OCI-LY7 (cell line): ENCODE measurements at regions not wholly inside any gene's neighbourhood (a gene's known extent, or its start where the extent isn't known, plus 50 kb on each side); places are given as distances from the start of the nearest gene placed in this dataset.

ENCODE experiments used
- BruUV-seq: library from RNA; stranded (reverse); fragments of 400-500 nt; replicated peaks from 2 replicates; lab custom pipeline; 2021; lab: Mats Ljungman, UMichigan
- CTCF ChIA-PET: fragments of 300-600 bp; sonication (Branson Sonifier 250); formaldehyde crosslinking; loops from one replicate; lab custom pipeline; 2022; ENCODE audit warnings: antibody characterized with exemption; ENCODE audit not compliant: unreplicated experiment; lab: Charles Lee
- POLR2A ChIA-PET: fragments of 300-600 bp; sonication (Branson Sonifier 250); formaldehyde crosslinking; loops from one replicate; lab custom pipeline; 2022; ENCODE audit warnings: antibody characterized with exemption; lab: Charles Lee
- DNase-seq: peaks from one replicate; pipeline ENCODE4 v3.0.0-alpha.2; 2015; ENCODE audit warnings: low spot score
- H2AFZ ChIP-seq: fragments of 200-600 bp; sonication (generic), shearing (Covaris generic); 2 replicates; pipeline ENCODE4 v1.6.1; 2014; ENCODE audit warnings: mild to moderate bottlenecking, antibody characterized with exemption, low read length, moderate library complexity
- H3K27ac ChIP-seq: fragments of 200-600 bp; sonication (generic); 2 replicates; pipeline ENCODE4 v1.5.1; 2014; ENCODE audit warnings: mixed run types, low read depth, mild to moderate bottlenecking, moderate library complexity, low read length, inconsistent platforms; ENCODE audit not compliant: poor library complexity, severe bottlenecking
- H3K36me3 ChIP-seq: fragments of 200-600 bp; sonication (generic); 2 replicates; pipeline ENCODE4 v1.6.1; 2014; ENCODE audit warnings: mild to moderate bottlenecking, antibody characterized with exemption, low read length, moderate library complexity, mixed read lengths; ENCODE audit not compliant: insufficient read depth
- H3K4me1 ChIP-seq: fragments of 200-600 bp; sonication (generic); 2 replicates; pipeline ENCODE4 v1.5.1; 2014; ENCODE audit warnings: mild to moderate bottlenecking, low read length; ENCODE audit not compliant: insufficient read depth, poor library complexity, severe bottlenecking
- H3K4me2 ChIP-seq: fragments of 200-600 bp; sonication (generic); 2 replicates; pipeline ENCODE4 v1.6.1; 2014; ENCODE audit warnings: mild to moderate bottlenecking, low read length
- H3K4me3 ChIP-seq: fragments of 200-600 bp; sonication (generic); 2 replicates; pipeline ENCODE4 v1.5.1; 2014; ENCODE audit warnings: mild to moderate bottlenecking, low read depth, low read length; ENCODE audit not compliant: poor library complexity, severe bottlenecking
- H3K79me2 ChIP-seq: fragments of 200-600 bp; sonication (generic); 2 replicates; pipeline ENCODE4 v1.6.1; 2016; ENCODE audit warnings: low read depth, mild to moderate bottlenecking, low read length, moderate library complexity, mixed read lengths; ENCODE audit not compliant: insufficient read depth
- H3K9me2 ChIP-seq: fragments of 200-600 bp; sonication (generic); 2 replicates; pipeline ENCODE4 v1.6.1; 2016; ENCODE audit warnings: mild to moderate bottlenecking, low read length, mixed read lengths; ENCODE audit not compliant: insufficient read depth
- H3K9me3 ChIP-seq: fragments of 200-600 bp; sonication (generic); 2 replicates; pipeline ENCODE4 v1.6.1; 2014; ENCODE audit warnings: mild to moderate bottlenecking, mixed run types, low read length, mixed read lengths
- H4K20me1 ChIP-seq: fragments of 200-600 bp; sonication (generic); 2 replicates; pipeline ENCODE4 v1.6.1; 2014; ENCODE audit warnings: mild to moderate bottlenecking, antibody characterized with exemption, low read length, moderate library complexity, mixed read lengths; ENCODE audit not compliant: insufficient read depth
- EZH2phosphoT487 ChIP-seq: fragments of 200-600 bp; sonication (generic); IDR thresholded peaks from 2 replicates; pipeline ENCODE4 v1.6.1; 2018; ENCODE audit warnings: low read depth, borderline replicate concordance, mild to moderate bottlenecking, mixed run types, antibody characterized with exemption, low read length, moderate library complexity, mixed read lengths
- intact Hi-C: fragments of 100-400 bp; cut with micrococcal nuclease; formaldehyde crosslinking; loops from one replicate; pipeline ENCODE4 v1.10.0; 2022; ENCODE audit not compliant: unreplicated experiment
- TF ChIP-seq, protein P1 (sequence below): fragments of 200-600 bp; sonication (generic); conservative IDR thresholded peaks from 2 replicates; pipeline ENCODE4 v1.5.1; 2014; ENCODE audit warnings: mild to moderate bottlenecking, antibody characterized with exemption, low read length, moderate library complexity, mixed read lengths

DNA sequence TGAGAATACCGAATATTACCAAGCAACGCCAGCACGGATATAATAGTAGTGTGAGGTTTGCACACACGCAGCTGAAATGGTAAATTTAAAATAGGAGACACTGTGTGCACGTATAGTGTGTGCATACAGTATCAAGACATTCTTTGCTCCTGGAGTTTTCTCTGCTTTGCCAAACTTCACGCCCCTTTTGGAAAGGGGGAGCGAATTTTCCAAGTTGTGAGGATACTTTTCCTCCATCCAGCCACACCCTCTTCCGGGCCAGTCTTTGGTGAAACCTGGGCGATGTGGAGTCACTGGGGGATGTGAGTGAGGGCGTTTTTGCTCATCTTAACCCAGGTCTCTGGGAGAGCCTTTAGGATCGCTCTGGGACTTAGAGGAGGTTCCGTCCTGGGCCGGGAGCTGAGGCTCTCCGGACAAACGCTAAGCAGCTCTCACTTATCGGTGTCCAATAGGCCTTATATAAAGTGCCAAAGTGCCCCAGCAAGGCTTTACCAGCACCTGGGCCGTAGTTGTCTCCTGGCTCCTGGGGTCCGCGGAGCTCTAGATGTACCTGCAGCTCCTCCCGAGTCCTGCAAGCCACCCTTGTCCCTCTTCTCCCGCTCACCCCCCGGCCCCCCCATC lies 160.0 kb upstream of the MKI67 start:
- intact Hi-C loops = no loop called here
- CTCF ChIA-PET = interaction anchor here (0.6 kb wide), 1 partner anchor 12 kb away, joined by 3 read pairs; no protein-coding TSS in a partner anchor
- TF ChIP-seq, protein P1, sequence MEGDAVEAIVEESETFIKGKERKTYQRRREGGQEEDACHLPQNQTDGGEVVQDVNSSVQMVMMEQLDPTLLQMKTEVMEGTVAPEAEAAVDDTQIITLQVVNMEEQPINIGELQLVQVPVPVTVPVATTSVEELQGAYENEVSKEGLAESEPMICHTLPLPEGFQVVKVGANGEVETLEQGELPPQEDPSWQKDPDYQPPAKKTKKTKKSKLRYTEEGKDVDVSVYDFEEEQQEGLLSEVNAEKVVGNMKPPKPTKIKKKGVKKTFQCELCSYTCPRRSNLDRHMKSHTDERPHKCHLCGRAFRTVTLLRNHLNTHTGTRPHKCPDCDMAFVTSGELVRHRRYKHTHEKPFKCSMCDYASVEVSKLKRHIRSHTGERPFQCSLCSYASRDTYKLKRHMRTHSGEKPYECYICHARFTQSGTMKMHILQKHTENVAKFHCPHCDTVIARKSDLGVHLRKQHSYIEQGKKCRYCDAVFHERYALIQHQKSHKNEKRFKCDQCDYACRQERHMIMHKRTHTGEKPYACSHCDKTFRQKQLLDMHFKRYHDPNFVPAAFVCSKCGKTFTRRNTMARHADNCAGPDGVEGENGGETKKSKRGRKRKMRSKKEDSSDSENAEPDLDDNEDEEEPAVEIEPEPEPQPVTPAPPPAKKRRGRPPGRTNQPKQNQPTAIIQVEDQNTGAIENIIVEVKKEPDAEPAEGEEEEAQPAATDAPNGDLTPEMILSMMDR = no peak
- no peak for TF ChIP-seq EZH2phosphoT487

DNA sequence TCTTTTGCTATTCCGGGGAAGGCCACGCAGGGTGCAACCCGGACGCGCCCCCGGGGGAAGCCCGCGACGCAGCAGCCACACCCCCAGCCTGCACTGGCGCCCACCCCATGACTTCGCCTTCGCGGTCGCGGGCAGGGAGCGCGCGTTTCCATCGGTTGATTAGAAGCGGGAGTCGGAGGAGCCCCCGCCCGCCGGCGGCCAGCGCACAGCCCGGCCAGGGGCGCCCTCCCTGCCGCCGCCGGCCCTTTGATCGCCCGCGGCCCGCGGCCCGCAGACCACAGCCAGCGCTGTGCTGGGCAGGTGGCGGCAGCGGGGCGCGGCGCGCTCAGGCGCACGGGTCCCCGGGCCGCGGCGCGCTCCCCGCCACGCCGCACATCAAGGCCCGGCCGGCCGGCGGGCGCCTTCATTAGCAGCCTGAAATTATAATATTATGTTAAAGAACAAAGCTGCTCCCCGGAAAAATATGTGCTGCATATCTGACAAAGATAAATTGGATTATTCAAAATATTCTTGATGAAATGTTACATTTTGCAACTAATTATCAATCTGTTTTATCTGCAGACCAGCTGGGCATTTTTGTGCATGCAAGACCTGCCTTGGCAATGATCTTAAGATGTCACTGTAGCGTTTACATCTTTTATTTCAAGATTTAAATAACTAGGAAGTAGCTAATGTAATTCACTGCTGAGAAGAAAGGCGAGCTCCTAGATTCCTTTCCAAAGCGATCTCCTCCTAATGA lies 160.7 kb upstream of the MKI67 start:
- intact Hi-C loops = no loop called here
- H3K9me3 ChIP-seq = no peaks in the 10 kb centered on the region
- ChIA-PET CTCF (interaction anchor here (0.6 kb wide), 1 partner anchor 11 kb away, joined by 3 read pairs; no protein-coding TSS in a partner anchor), POLR2A (no interaction called here)
- no peak overlapping the region for H3K27ac ChIP-seq
- H3K36me3 ChIP-seq = no peaks in the 10 kb centered on the region
- DNase-seq = no peak
- BruUV-seq = no TSS peak
- no peak overlapping the region for H3K4me2 ChIP-seq
- no peaks in the 10 kb centered on the region for H3K4me1 ChIP-seq
- TF ChIP-seq EZH2phosphoT487 = no peak
- TF ChIP-seq, protein P1 = no peak
- no peaks in the 10 kb centered on the region for H3K79me2 ChIP-seq
- H3K4me3 ChIP-seq = no peak overlapping the region
- H3K9me2 ChIP-seq = no peaks in the 10 kb centered on the region
- no peaks in the 10 kb centered on the region for H4K20me1 ChIP-seq
- no peak overlapping the region for H2AFZ ChIP-seq

More for the DNA sequence above, 160.0 kb upstream of the MKI67 start:
- POLR2A ChIA-PET = no interaction called here
- H3K9me3 ChIP-seq = no peaks in the 10 kb centered on the region
- H3K4me3 ChIP-seq = no peak overlapping the region
- H3K9me2 ChIP-seq = no peaks in the 10 kb centered on the region
- no peaks in the 10 kb centered on the region for H4K20me1 ChIP-seq
- H3K79me2 ChIP-seq = no peaks in the 10 kb centered on the region
- no peak overlapping the region for H3K27ac ChIP-seq
- BruUV-seq = no TSS peak
- H3K4me2 ChIP-seq = no peak overlapping the region
- H3K36me3 ChIP-seq = no peaks in the 10 kb centered on the region
- no peak for DNase-seq
- no peaks in the 10 kb centered on the region for H3K4me1 ChIP-seq
- H2AFZ ChIP-seq = no peak overlapping the region

DNA sequence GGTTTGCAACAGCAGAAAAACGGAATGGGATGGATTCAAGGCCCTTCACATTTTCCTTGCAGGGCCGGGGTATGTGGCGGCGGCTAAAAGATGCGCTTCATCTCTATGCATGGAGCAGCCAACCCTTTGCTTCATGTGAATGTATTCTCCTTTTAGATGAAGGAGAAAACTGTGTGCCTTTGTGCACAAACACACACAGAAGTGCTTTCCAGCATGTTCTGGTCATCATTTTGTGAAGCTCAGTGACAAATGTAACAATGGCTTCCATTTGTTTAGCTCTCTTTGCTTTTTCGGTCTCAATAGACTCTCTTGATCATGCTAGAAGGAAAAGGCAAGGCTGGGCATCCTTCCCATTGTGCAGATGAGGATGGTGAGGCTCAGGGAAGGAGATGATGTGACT lies 161.7 kb upstream of the MKI67 start:
- H3K9me3 ChIP-seq = no peaks in the 10 kb centered on the region
- H2AFZ ChIP-seq = no peak overlapping the region
- H3K9me2 ChIP-seq = no peaks in the 10 kb centered on the region
- no TSS peak for BruUV-seq
- H3K79me2 ChIP-seq = no peaks in the 10 kb centered on the region
- intact Hi-C loops = no loop called here
- no peak overlapping the region for H3K27ac ChIP-seq
- ChIA-PET POLR2A (interaction anchor here (0.6 kb wide), 2 partner anchors 232 to 1108 kb away, joined by 3 read pairs; no protein-coding TSS in a partner anchor), CTCF (no interaction called here)
- H3K36me3 ChIP-seq = no peaks in the 10 kb centered on the region
- TF ChIP-seq, protein P1 = no peak
- no peak for TF ChIP-seq EZH2phosphoT487
- no peak for DNase-seq
- H4K20me1 ChIP-seq = no peaks in the 10 kb centered on the region
- no peak overlapping the region for H3K4me2 ChIP-seq
- H3K4me3 ChIP-seq = no peak overlapping the region
- no peaks in the 10 kb centered on the region for H3K4me1 ChIP-seq
